Nephron (organoid): ENCODE measurements at regions not wholly inside any gene's neighbourhood (a gene's known extent, or its start where the extent isn't known, plus 50 kb on each side); places are given as distances from the start of the nearest gene placed in this dataset.

ENCODE experiments used
- H3K27ac Mint-ChIP-seq, 3 experiments: 2 replicates each; pipeline ENCODE4 v1.8.0; 2020; ENCODE audit warnings: mixed read lengths in 3 of 3, mild to moderate bottlenecking in 2 of 3, moderate library complexity in 1 of 3
- H3K27me3 Mint-ChIP-seq: 2 replicates; pipeline ENCODE4 v1.8.0; 2021; ENCODE audit warnings: low read depth, mild to moderate bottlenecking, moderate library complexity, mixed read lengths
- H3K36me3 Mint-ChIP-seq: 2 replicates; pipeline ENCODE4 v1.8.0; 2020; ENCODE audit warnings: low read depth, mixed read lengths
- H3K4me1 Mint-ChIP-seq: 2 replicates; pipeline ENCODE4 v1.8.0; 2020; ENCODE audit warnings: mixed read lengths
- H3K4me3 Mint-ChIP-seq, 3 experiments: 2 replicates each; pipeline ENCODE4 v1.8.0; 2020; ENCODE audit warnings: mild to moderate bottlenecking in 3 of 3, mixed read lengths in 3 of 3, moderate library complexity in 2 of 3
- H3K9me3 Mint-ChIP-seq: 2 replicates; pipeline ENCODE4 v1.8.0; 2020; ENCODE audit warnings: mixed read lengths
- CTCF ChIP-seq, 3 experiments: fragments of 200-600 bp; sonication (generic); IDR thresholded peaks; one replicate each; pipeline ENCODE4 v1.5.0; 2021; ENCODE audit warnings: antibody characterized with exemption in 3 of 3; ENCODE audit not compliant: unreplicated experiment in 3 of 3

- H3K4me3 Mint-ChIP-seq: no peak overlapping the region
- H3K9me3 Mint-ChIP-seq: peaks cover 3% of the 10 kb centered on the region
- no peaks in the 10 kb centered on the region for H3K36me3 Mint-ChIP-seq
- H3K27ac Mint-ChIP-seq: no peak overlapping the region
- no peaks in the 10 kb centered on the region for H3K27me3 Mint-ChIP-seq
- no peaks in the 10 kb centered on the region for H3K4me1 Mint-ChIP-seq
- TF ChIP-seq CTCF (IDR thresholded peaks at IDR 0.05; ENCODE audit: unreplicated experiment in 3 of 3): no peak
Measured at GRCh38 chr3:1019157-1019556, 73.7 kb upstream of the CNTN6 start.

- H3K9me3 Mint-ChIP-seq: peaks cover 8% of the 10 kb centered on the region
- no peak overlapping the region for H3K4me3 Mint-ChIP-seq
Measured at GRCh38 chr3:1026395-1026794, 66.4 kb upstream of the CNTN6 start.

GRCh38 chr3:1036207-1036826, 56.5 kb upstream of the CNTN6 start:
- Mint-ChIP-seq H3K36me3 (no peaks in the 10 kb centered on the region), H3K4me3 (no peak overlapping the region), H3K9me3 (peaks cover 15% of the 10 kb centered on the region), H3K27ac (no peak overlapping the region), H3K27me3 (no peaks in the 10 kb centered on the region), H3K4me1 (no peaks in the 10 kb centered on the region)
- no peak for TF ChIP-seq CTCF (IDR thresholded peaks at IDR 0.05; ENCODE audit: unreplicated experiment in 3 of 3)

More at GRCh38 chr3:1026395-1026794, 66.4 kb upstream of the CNTN6 start:
- Mint-ChIP-seq H3K27me3 (no peaks in the 10 kb centered on the region), H3K36me3 (no peaks in the 10 kb centered on the region), H3K4me1 (no peaks in the 10 kb centered on the region), H3K27ac (no peak overlapping the region)
- no peak for TF ChIP-seq CTCF (IDR thresholded peaks at IDR 0.05; ENCODE audit: unreplicated experiment in 3 of 3)

- H3K27ac Mint-ChIP-seq: no peak overlapping the region
- no peaks in the 10 kb centered on the region for H3K36me3 Mint-ChIP-seq
- H3K9me3 Mint-ChIP-seq: peaks cover 12% of the 10 kb centered on the region
- no peak overlapping the region for H3K4me3 Mint-ChIP-seq
- H3K27me3 Mint-ChIP-seq: no peaks in the 10 kb centered on the region
- no peak for TF ChIP-seq CTCF (IDR thresholded peaks at IDR 0.05; ENCODE audit: unreplicated experiment in 3 of 3)
- no peaks in the 10 kb centered on the region for H3K4me1 Mint-ChIP-seq
Measured at GRCh38 chr3:1037631-1038030, 55.2 kb upstream of the CNTN6 start.
